ACHN (cell line): ENCODE measurements at regions not wholly inside any gene's neighbourhood (a gene's known extent, or its start where the extent isn't known, plus 50 kb on each side); places are given as distances from the start of the nearest gene placed in this dataset.
"Not testable (repeated sequence)": the region's sequence is repeated elsewhere in the genome, so short reads cannot be mapped to it uniquely, and the experiment has no call there.

Source experiments
- DNase-seq: peaks from one replicate; pipeline ENCODE4 v3.0.0-alpha.2; 2015
- in situ Hi-C: cut with HindIII; loops from 2 replicates; pipeline ENCODE4 v1.10.0; 2017; ENCODE audit warnings: low sequenced_read_pairs, low pct_ligation_motif_present, low pct_unique_long_range_greater_than_20kb

DNA sequence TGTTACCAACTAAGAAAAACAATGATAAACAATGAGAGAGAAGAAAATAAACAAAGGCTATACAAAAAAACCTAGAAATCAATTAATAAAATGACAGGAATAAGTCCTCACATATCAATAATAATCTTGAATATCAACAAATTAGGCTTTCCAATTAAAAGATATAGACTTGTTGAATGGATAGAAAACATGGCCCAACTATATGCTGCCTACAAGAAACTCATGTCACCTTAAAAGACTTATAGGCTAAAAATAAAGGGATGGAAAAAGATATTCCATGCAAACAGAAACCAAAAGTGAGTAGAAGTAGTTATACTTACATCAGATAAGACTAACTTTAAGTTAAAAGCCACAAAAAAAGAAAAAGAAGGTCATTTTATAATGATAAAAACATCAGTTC lies 183.9 kb downstream of the MYRFL start:
- in situ Hi-C loops, result no loop called here
- DNase-seq, result no peak

DNA sequence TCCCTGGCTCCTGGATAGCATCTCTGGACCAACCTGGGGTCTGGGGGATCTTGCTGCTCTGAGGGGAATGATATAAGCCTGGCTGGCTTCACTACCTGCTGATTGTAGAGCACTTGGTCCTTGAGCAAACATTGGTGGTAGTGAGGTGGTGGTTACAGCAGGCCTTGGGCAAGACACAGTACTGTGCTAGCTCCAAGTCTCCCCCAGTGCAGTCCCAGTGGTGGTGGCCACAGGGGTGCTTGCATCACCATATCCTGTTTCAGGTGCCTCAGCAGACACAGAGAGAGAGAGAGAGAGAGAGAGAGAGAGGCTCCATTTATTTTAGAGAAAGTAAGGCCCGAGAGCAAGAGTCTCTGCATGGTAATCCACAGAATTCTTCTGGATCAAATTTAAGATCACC lies 186.3 kb downstream of the MYRFL start:
- DNase-seq, result no peak
- in situ Hi-C loops, result no loop called here

DNA sequence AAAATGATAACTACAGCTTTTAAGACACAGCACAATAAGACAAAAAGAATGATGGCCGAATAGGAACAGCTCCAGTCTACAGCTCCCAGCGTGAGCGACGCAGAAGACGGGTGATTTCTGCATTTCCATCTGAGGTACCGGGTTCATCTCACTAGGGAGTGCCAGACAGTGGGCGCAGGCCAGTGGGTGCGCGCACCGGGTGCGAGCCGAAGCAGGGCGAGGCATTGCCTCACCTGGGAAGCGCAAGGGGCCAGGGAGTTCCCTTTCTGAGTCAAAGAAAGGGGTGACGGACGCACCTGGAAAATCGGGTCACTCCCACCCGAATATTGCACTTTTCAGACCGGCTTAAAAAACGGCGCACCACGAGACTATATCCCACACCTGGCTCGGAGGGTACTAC lies 188.0 kb downstream of the MYRFL start:
- in situ Hi-C loops, DNase-seq: not testable (repeated sequence)

DNA sequence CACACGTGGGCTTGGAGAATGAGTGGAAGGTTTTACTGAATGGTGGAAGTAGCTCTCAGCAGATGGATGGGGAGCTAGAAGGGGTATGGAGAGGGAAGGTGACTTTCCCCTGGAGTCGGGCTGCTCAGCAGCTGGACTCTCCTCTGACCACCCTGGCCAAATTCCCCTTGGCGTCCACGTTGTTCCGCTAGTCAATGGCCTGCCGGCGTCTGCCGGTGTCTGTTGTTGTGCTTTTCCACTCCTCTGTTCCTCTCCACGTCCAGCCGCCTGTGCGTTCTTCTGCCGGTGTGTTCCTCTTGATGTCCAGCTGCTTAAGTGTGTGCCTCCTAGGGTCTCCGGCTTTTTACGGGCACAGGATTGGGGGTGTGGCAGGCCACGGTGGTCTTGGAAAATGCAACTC lies 203.5 kb downstream of the MYRFL start:
- no peak for DNase-seq
- in situ Hi-C loops, result no loop called here

DNA sequence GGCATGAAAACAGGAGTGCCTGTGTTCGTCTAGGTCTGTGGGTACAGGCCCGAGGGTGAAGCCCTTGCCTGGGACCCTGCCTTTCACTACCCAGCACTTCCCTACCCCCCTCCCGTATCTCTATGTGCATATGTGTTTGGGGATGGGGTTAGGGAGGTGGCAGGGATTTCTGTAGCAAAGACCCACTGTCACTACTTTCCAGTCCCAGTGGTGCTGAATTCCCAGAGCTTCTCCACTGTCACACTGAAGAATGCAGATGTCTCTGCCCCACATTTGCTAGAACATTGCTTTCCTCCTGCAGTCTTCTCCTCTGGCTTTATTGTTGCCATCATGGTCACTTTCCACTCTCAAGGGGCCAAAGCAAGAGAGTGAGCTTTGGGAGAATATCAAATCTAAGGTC lies 203.9 kb downstream of the MYRFL start:
- no peak for DNase-seq
- in situ Hi-C loops, result no loop called here

DNA sequence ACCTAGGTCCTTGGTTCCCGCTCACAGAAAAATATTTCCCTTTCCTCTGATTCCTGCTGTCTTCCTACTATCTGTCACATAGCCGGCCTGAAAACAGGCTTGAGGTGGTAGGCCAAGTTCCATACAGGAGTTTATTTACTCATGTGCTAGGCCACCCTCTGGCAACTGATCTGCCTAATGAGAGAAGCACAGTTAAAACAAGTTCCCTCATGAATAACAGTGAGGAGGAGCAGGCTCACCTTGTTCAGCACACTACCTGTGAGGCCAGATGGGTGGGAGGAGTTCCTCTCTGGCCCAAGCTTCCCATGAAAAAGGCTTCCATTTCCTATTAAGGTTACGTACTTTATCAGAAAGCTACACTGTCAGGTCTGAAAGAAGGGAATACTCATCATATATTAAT lies 206.0 kb downstream of the MYRFL start:
- DNase-seq, result no peak
- in situ Hi-C loops, result no loop called here

DNA sequence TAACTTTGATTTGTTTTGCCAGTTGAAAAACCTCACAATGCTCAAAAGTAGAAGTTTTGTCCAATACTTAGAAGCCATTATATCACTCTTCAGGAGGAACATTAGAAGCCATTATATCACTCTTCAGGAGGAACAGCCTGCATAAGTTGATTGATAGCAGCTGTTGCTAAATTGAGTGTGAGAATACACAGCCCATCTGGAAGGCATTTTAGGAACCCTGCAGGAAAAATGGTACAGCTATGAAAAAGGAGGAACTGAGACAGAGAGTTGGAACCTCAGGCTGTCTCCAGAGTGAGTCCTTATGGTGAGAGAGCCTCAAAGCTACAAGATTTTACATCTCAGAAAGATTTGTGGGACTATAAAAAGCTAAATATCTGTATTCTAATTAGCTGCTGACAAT lies 207.0 kb downstream of the MYRFL start:
- no peak for DNase-seq
- in situ Hi-C loops, result no loop called here

DNA sequence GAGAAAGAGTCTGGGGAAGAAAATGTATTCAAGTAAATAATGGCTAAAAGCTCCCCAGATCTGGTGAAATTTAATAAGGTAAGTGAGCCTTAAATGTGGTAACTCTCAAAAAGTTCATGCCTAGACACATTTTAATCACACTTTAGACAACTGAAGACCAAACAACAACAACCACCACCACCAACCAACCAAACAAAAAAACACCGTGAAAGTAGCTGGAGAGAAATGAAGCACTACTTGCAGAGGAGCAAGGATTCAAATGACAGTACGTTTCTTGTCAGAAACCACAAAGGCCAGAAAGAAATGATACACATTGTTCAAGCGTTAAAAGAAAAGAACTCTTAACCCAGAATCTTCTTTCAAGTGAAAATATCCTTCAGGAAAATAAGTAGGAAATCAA lies 208.3 kb downstream of the MYRFL start:
- DNase-seq, result no peak
- in situ Hi-C loops, result no loop called here

DNA sequence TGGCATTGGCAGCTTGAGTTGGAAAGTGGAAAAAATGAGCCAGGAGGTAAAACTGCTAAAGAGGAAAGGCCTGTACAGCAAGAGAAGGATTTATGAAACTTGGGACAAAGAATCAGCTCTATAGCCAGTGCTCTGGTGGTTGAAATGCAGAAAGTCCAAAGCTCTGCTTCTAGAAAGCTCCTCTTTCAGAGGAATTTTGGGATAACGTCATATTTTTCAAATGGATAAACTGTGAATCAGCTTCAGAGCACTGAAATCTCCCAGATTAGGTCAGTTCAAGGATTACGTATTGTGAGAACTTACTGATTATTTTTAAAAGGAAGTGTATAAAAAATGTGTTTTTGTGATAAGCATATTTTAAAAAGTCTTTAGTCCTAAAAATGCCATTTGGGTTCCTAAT lies 203.1 kb upstream of the CNOT2 start:
- in situ Hi-C loops, result no loop called here

DNA sequence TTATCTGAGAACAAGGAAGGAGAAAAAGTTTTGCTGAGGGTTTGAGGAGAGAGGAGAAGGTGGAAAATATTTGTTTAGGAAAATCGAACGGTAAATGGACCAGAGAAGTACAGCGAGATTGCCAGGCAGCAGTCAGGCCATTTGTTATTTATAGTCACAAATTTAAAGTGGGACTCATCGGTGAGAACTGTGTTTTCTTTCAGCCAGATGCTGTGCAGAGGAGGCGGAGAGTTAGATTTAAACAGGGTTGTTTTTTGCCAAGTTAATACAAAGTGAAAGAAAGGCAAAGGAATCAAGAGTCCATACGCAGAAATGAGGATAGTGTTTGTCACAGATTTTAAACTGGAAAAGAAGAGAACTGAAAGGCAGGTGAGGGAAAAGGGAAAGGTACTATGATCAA lies 200.6 kb upstream of the CNOT2 start:
- in situ Hi-C loops, result no loop called here
- no peak for DNase-seq

More for the DNA sequence above, 203.1 kb upstream of the CNOT2 start:
- no peak for DNase-seq

DNA sequence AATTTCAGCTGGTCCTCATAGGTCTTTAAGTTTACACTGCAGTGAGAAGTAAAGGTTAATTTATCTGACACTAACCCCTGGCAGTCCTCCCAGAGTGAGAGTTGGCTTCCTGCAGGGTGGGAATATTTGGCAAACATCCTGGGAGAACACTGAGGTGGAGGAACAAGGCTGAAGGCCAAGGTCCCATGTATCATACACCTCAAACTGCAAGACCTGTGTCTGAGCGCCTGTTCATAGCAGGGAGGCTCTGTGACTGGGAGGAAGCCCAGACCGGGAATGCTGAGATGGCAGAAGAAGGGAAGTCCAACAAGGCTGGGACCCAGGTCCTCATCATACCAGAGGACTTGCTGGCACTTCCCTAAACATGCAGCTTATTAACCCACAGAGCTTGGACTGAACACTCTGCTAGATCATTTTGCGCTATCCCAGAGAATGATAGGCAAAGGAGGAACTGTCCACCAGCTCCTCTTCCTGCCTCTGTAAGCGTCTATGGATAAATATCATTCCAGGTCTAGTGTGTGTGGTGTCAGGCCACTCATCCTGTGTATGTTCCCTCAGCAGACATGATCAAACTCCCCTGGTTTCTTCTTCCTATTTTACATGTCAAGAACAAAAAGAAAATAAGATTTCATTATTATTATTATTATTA lies 199.6 kb upstream of the CNOT2 start:
- in situ Hi-C loops, result no loop called here
- DNase-seq, result no peak

DNA sequence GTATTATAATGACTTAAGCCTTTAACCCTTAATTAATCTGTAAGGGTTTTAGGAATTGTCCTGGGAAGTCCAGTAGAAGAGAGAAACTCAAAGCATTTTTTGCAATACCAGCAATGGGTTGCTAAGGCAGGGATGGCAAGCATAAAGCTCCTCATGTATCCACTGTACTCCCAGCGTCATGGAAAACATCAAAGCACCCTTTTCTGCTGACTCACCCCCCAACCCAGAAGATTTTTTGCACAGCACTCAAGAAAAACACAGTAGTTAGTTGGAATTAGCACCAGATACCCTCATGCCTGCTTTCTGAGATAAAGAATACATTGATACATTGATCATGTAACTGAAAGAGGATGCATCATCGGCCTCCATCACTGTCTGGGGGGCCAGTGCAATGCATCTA lies 199.1 kb upstream of the CNOT2 start:
- DNase-seq, result no peak
- in situ Hi-C loops, result no loop called here

DNA sequence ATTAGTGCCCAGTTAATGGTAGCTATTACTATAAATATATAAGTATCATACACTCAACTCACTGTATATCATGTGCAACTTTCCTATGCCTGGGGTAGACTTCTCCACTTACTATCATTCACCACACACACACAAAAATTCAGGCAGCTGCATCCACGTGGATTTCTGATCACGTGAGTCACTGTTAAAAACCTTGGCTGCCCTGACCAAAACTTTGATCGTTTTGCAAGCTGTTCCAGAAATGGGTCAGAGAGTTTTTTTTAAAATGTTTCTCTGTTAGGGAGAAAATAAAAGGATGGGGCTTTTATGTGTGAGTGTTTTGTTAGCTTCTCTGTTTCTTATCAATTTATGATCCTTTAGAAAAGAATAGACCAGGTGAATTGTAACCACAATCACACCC lies 198.2 kb upstream of the CNOT2 start:
- in situ Hi-C loops, result no loop called here
- no peak for DNase-seq

DNA sequence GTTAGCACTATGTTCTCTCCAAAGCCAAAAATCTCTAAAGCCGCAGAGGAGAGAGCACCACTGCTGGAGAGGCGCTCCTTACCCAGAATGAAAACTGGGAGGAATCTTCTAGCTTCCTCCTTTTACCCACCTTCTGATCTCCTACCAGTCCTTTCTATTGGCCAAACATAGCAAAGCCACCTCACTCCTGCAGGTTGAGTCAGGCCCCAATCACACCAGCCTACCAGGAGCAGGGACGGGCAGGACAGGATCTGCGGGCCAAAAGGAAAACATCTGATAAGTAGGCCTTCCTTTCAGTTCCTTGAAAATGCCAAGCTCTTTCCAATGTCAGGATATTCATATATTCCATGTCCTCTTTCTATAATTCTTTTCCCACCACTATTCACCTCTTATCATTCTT lies 197.7 kb upstream of the CNOT2 start:
- in situ Hi-C loops, result no loop called here
- DNase-seq, result no peak

DNA sequence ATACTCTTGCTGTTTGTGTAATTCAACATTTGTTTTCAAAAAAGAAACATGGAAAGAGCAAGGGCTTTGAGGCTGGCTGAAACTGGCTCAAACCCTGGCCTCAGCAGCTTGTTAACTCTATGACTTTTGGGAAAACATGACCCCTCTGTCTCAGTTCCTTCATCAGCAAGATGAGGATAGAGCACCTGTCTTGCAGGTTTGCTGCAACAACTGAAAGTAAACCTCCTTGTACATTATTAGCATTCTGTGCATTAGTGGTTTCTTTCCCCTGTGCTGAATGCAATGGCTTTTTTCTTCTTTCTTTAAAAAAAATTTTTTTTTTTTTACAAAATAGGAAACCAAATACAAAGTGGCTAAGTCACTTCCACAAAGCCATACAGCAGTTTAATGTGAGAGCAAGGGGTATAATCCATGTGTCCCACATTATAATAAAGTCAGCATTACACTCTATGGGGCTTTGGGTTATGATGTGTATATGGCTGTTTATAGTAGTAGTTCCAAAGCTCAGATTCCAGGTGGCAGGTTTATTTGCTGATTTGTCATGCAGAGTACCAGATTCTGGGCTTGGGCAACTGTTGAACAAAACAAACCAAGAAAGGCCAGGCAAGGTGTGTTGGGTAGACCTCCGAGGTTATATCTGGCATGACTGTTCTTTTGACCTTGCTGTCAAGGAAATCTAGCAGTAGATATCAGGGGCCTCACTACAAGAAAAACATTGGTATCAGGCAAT lies 194.5 kb upstream of the CNOT2 start:
- in situ Hi-C loops, result no loop called here
- no peak for DNase-seq

DNA sequence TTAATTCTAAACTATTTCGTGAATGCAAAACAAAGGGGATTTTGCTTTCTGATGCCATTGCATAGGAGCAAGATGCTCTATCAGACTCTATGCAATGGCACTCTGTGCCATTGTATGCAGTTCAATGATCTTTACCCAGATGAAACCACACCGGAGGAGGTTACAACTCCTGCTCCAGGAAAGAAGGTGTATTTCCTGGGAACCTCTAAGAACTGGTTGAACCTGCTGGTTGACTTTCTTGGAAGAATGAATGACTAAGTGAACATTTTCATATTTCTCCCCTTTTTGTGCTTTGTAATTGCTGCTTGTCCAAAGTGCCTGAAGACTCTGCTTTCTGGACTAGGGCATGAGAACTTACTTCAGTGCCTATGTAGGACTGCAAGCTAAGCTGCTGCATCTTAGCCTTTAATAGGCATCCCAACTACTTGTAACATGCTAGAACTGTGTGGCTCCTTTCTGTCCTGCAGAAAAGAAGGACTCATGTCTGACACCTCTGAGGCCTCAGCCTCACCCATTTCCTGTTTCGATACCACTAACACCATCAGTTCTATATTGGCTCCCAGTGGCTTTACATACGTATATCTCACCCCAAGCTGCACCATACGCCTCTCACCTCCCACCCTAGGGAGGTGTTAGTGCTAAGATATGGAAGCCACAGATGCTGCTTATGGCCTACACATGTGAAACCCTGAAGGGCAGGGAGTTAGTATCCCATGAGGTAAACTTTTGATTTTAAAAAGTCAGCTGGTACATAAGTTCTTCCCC lies 193.5 kb upstream of the CNOT2 start:
- in situ Hi-C loops, result no loop called here
- no peak for DNase-seq

DNA sequence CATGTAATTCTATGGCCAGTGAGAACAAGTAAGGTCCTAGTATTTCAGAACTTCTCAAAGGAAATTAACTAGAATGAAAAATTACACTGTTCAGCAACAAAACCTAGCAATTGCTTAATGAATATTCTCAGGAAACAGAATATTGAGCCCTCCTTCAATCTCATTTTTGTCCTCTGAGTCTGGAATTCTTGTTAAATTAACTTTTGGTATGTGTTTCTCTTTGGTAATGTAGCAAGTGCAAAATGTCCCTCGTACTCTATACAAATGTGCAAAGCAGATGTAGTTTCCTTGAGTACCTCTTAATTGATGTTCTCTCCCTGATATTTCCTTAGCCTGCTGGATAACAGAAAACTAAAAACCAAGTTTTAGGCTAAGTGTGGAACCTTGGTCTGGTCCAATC lies 190.8 kb upstream of the CNOT2 start:
- DNase-seq, result no peak
- in situ Hi-C loops, result no loop called here

DNA sequence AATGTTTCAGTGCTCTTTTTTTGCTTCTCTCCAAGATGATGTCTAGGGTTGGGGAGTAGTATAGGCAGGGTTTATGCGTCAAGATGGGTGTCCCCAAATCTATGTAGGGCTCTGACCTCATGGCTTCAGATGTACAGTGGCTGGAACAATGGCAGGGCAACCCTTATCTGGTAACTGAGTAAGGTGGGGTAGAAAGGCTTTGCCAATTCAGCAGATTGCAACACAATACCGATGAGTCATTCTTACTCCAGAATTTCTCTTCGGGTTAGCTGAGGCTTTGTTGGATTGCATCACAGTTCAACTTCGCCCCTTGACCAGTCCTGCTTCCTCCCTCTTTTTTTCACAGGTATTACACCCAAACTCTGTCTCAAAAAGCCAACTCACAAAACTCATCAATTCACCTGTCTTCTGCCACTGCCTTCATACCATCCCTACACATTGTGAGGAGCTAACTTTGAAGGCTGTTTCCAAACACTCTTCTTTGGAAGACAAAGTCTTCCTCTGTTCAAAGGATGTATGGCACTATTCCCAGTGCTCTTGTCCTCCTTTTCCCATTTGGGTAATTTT lies 190.2 kb upstream of the CNOT2 start:
- peak; percentile 45 for DNase-seq
- in situ Hi-C loops, result no loop called here

DNA sequence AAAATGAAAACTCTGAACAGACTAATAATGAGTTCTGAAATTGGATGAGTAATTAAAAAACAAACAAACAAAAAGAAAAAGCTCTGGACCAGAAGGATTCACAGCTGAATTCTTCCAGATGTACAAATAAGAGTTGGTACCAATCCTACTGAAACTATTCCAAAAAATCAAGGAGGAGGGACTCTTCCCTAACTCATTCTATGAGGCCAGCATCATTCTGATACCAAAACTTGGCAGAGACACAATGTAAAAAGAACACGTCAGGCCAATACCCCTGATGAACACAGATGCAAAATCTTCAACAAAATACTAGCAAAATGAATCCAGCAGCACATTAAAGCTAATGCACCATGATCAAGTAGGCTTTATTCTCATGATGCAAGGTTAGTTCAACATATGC lies 183.9 kb upstream of the CNOT2 start:
- in situ Hi-C loops, result no loop called here
- DNase-seq, result no peak
